OCI-LY7 (cell line): ENCODE measurements at regions not wholly inside any gene's neighbourhood (a gene's known extent, or its start where the extent isn't known, plus 50 kb on each side); places are given as distances from the start of the nearest gene placed in this dataset.

Source experiments
- BruUV-seq: library from RNA; stranded (reverse); fragments of 400-500 nt; replicated peaks from 2 replicates; lab custom pipeline; 2021; lab: Mats Ljungman, UMichigan
- CTCF ChIA-PET: fragments of 300-600 bp; sonication (Branson Sonifier 250); formaldehyde crosslinking; loops from one replicate; lab custom pipeline; 2022; ENCODE audit warnings: antibody characterized with exemption; ENCODE audit not compliant: unreplicated experiment; lab: Charles Lee
- POLR2A ChIA-PET: fragments of 300-600 bp; sonication (Branson Sonifier 250); formaldehyde crosslinking; loops from one replicate; lab custom pipeline; 2022; ENCODE audit warnings: antibody characterized with exemption; lab: Charles Lee
- DNase-seq: peaks from one replicate; pipeline ENCODE4 v3.0.0-alpha.2; 2015; ENCODE audit warnings: low spot score
- H2AFZ ChIP-seq: fragments of 200-600 bp; sonication (generic), shearing (Covaris generic); 2 replicates; pipeline ENCODE4 v1.6.1; 2014; ENCODE audit warnings: mild to moderate bottlenecking, antibody characterized with exemption, low read length, moderate library complexity
- H3K27ac ChIP-seq: fragments of 200-600 bp; sonication (generic); 2 replicates; pipeline ENCODE4 v1.5.1; 2014; ENCODE audit warnings: mixed run types, low read depth, mild to moderate bottlenecking, moderate library complexity, low read length, inconsistent platforms; ENCODE audit not compliant: poor library complexity, severe bottlenecking
- H3K36me3 ChIP-seq: fragments of 200-600 bp; sonication (generic); 2 replicates; pipeline ENCODE4 v1.6.1; 2014; ENCODE audit warnings: mild to moderate bottlenecking, antibody characterized with exemption, low read length, moderate library complexity, mixed read lengths; ENCODE audit not compliant: insufficient read depth
- H3K4me1 ChIP-seq: fragments of 200-600 bp; sonication (generic); 2 replicates; pipeline ENCODE4 v1.5.1; 2014; ENCODE audit warnings: mild to moderate bottlenecking, low read length; ENCODE audit not compliant: insufficient read depth, poor library complexity, severe bottlenecking
- H3K4me2 ChIP-seq: fragments of 200-600 bp; sonication (generic); 2 replicates; pipeline ENCODE4 v1.6.1; 2014; ENCODE audit warnings: mild to moderate bottlenecking, low read length
- H3K4me3 ChIP-seq: fragments of 200-600 bp; sonication (generic); 2 replicates; pipeline ENCODE4 v1.5.1; 2014; ENCODE audit warnings: mild to moderate bottlenecking, low read depth, low read length; ENCODE audit not compliant: poor library complexity, severe bottlenecking
- H3K79me2 ChIP-seq: fragments of 200-600 bp; sonication (generic); 2 replicates; pipeline ENCODE4 v1.6.1; 2016; ENCODE audit warnings: low read depth, mild to moderate bottlenecking, low read length, moderate library complexity, mixed read lengths; ENCODE audit not compliant: insufficient read depth
- H3K9me2 ChIP-seq: fragments of 200-600 bp; sonication (generic); 2 replicates; pipeline ENCODE4 v1.6.1; 2016; ENCODE audit warnings: mild to moderate bottlenecking, low read length, mixed read lengths; ENCODE audit not compliant: insufficient read depth
- H3K9me3 ChIP-seq: fragments of 200-600 bp; sonication (generic); 2 replicates; pipeline ENCODE4 v1.6.1; 2014; ENCODE audit warnings: mild to moderate bottlenecking, mixed run types, low read length, mixed read lengths
- H4K20me1 ChIP-seq: fragments of 200-600 bp; sonication (generic); 2 replicates; pipeline ENCODE4 v1.6.1; 2014; ENCODE audit warnings: mild to moderate bottlenecking, antibody characterized with exemption, low read length, moderate library complexity, mixed read lengths; ENCODE audit not compliant: insufficient read depth
- EZH2phosphoT487 ChIP-seq: fragments of 200-600 bp; sonication (generic); IDR thresholded peaks from 2 replicates; pipeline ENCODE4 v1.6.1; 2018; ENCODE audit warnings: low read depth, borderline replicate concordance, mild to moderate bottlenecking, mixed run types, antibody characterized with exemption, low read length, moderate library complexity, mixed read lengths
- intact Hi-C: fragments of 100-400 bp; cut with micrococcal nuclease; formaldehyde crosslinking; loops from one replicate; pipeline ENCODE4 v1.10.0; 2022; ENCODE audit not compliant: unreplicated experiment
- TF ChIP-seq, protein P1 (sequence below): fragments of 200-600 bp; sonication (generic); conservative IDR thresholded peaks from 2 replicates; pipeline ENCODE4 v1.5.1; 2014; ENCODE audit warnings: mild to moderate bottlenecking, antibody characterized with exemption, low read length, moderate library complexity, mixed read lengths

DNA sequence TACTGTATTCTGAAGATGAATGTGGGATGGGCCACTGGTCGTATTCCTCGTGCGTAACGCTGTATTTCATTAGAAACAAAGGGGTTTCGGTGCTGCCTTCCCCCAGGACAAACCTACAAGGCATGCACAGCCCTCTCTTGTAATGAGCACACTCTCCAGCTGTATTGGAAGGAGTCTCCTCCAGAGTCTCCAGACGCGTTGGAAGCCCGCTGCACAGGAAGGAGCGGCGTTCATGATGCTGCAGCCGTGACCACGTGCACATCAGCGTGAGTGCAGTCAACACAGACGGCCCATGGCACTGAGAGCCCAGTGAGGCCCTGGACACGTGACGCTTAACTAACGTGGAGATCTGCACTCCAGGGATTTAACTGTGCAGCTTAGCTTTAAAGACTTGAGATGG is 209.0 kb upstream of the IRX1 start:
- TF ChIP-seq, protein P1, sequence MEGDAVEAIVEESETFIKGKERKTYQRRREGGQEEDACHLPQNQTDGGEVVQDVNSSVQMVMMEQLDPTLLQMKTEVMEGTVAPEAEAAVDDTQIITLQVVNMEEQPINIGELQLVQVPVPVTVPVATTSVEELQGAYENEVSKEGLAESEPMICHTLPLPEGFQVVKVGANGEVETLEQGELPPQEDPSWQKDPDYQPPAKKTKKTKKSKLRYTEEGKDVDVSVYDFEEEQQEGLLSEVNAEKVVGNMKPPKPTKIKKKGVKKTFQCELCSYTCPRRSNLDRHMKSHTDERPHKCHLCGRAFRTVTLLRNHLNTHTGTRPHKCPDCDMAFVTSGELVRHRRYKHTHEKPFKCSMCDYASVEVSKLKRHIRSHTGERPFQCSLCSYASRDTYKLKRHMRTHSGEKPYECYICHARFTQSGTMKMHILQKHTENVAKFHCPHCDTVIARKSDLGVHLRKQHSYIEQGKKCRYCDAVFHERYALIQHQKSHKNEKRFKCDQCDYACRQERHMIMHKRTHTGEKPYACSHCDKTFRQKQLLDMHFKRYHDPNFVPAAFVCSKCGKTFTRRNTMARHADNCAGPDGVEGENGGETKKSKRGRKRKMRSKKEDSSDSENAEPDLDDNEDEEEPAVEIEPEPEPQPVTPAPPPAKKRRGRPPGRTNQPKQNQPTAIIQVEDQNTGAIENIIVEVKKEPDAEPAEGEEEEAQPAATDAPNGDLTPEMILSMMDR: no peak
- TF ChIP-seq EZH2phosphoT487: no peak
- Histone ChIP-seq H3K4me1 (no peaks in the 10 kb centered on the region), H3K9me2 (no peaks in the 10 kb centered on the region), H4K20me1 (no peaks in the 10 kb centered on the region), H3K36me3 (no peaks in the 10 kb centered on the region), H3K4me3 (no peak overlapping the region), H3K4me2 (no peak overlapping the region), H2AFZ (no peak overlapping the region), H3K79me2 (no peaks in the 10 kb centered on the region), H3K27ac (no peak overlapping the region), H3K9me3 (no peaks in the 10 kb centered on the region)
- intact Hi-C loops: no loop called here
- no TSS peak for BruUV-seq
- DNase-seq: no peak
- CTCF ChIA-PET: no interaction called here
- POLR2A ChIA-PET: no interaction called here

DNA sequence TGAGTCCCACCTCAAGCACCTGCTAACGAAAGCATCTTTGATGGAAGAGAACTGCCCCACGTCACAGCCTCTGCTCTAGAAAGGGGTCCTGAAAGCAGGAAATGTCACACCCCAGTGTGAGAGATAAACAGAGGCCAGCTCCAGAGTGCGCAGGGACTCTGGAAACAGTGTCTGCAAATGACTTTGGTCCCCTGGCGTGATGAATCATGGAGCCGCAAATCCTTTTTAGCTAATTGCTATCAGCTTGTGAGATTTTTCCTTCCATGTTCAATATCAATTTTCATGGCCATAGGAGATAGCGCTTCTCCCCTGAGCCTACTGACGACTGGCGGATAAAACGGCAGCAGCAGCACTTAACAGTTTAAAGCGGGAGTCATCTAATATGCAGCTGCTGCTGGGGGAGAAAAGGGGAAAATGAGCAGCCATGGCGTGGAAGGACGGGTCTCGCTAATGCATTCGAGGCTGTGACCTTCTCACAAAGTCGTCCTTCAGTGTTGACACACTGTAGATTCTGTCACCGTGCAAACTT is 209.6 kb upstream of the IRX1 start:
- H3K9me2 ChIP-seq: no peaks in the 10 kb centered on the region
- no peak overlapping the region for H2AFZ ChIP-seq
- intact Hi-C loops: no loop called here
- no peaks in the 10 kb centered on the region for H3K4me1 ChIP-seq
- no peaks in the 10 kb centered on the region for H3K79me2 ChIP-seq
- no peak for TF ChIP-seq EZH2phosphoT487
- TF ChIP-seq, protein P1: no peak
- no peak overlapping the region for H3K4me3 ChIP-seq
- H3K36me3 ChIP-seq: no peaks in the 10 kb centered on the region
- BruUV-seq: no TSS peak
- H4K20me1 ChIP-seq: no peaks in the 10 kb centered on the region
- ChIA-PET POLR2A (no interaction called here), CTCF (no interaction called here)
- no peaks in the 10 kb centered on the region for H3K9me3 ChIP-seq
- no peak for DNase-seq
- H3K4me2 ChIP-seq: no peak overlapping the region
- H3K27ac ChIP-seq: no peak overlapping the region

DNA sequence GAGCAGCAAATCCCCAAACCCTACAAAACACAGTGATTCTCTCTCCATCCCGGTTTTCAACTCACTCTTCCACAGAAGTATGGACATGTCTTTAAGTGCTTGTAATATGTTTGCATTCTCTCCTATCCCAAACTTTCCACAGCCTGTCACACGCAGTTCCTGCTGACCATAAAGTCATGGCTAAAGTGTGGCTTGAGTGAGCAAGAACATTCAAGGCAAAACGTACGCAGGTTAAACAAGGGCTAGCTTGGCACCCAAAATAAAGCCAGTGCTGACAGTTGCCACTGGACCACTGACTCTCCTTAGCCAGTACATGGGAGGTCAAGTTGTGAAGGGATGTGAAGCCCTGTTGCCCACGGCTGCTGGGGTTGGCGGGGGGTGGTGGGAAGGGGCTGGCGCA is 211.1 kb upstream of the IRX1 start:
- POLR2A ChIA-PET: no interaction called here
- no peak for TF ChIP-seq EZH2phosphoT487
- TF ChIP-seq, protein P1: no peak

More for the DNA sequence above, 211.1 kb upstream of the IRX1 start:
- Histone ChIP-seq H4K20me1 (no peaks in the 10 kb centered on the region), H3K4me3 (no peak overlapping the region), H3K36me3 (no peaks in the 10 kb centered on the region), H3K27ac (no peak overlapping the region), H3K4me1 (no peaks in the 10 kb centered on the region), H2AFZ (no peak overlapping the region), H3K9me2 (no peaks in the 10 kb centered on the region), H3K4me2 (no peak overlapping the region), H3K9me3 (no peaks in the 10 kb centered on the region), H3K79me2 (no peaks in the 10 kb centered on the region)
- no peak for DNase-seq
- intact Hi-C loops: no loop called here
- CTCF ChIA-PET: no interaction called here
- BruUV-seq: no TSS peak
